Endothelial cell of umbilical vein (primary cell): ENCODE measurements at regions not wholly inside any gene's neighbourhood (a gene's known extent, or its start where the extent isn't known, plus 50 kb on each side); places are given as distances from the start of the nearest gene placed in this dataset.

Experiments
- BruUV-seq: library from RNA; stranded (reverse); fragments of 400-500 nt; replicated peaks from 2 replicates; lab custom pipeline; 2021; lab: Mats Ljungman, UMichigan
- CTCF ChIA-PET: fragments of 300-600, 350-600 bp; sonication (Branson Sonifier 250); formaldehyde crosslinking; loops from one replicate; lab custom pipeline; 2021; ENCODE audit warnings: antibody characterized with exemption, inconsistent platforms; lab: Charles Lee
- POLR2A ChIA-PET: fragments of 300-600, 350-600 bp; sonication (Branson Sonifier 250); formaldehyde crosslinking; loops from one replicate; lab custom pipeline; 2021; ENCODE audit warnings: antibody characterized with exemption, inconsistent platforms; lab: Charles Lee
- DNase-seq: peaks from one replicate; pipeline ENCODE4 v3.0.0-alpha.2; 2011; ENCODE audit warnings: low read depth, low spot score
- FAIRE-seq: peaks from 2 replicates; lab custom pipeline; 2011; peaks lifted over from hg19 to GRCh38; lab: Jason Lieb, UNC
- H2AFZ ChIP-seq: 2 replicates; pipeline ENCODE4 v1.6.0; 2012; ENCODE audit warnings: low read depth, low read length, control low read depth, inconsistent platforms
- H3K27ac ChIP-seq: 2 replicates; pipeline ENCODE4 v1.5.1; 2011; ENCODE audit warnings: low read depth, mild to moderate bottlenecking, control low read depth, low read length, moderate library complexity; ENCODE audit not compliant: insufficient read depth
- H3K27me3 ChIP-seq, 2 experiments: 2 replicates each; pipeline versions ENCODE4 v1.6.0 to v1.6.1; 2011; ENCODE audit warnings: low read length in 2 of 2, mixed read lengths in 1 of 2; ENCODE audit not compliant: control insufficient read depth in 2 of 2, insufficient read depth in 2 of 2
- H3K36me3 ChIP-seq, 2 experiments: 2 replicates in 1 of 2; 3 replicates in 1 of 2; pipeline ENCODE4 v1.5.1; 2011; ENCODE audit warnings: low read length in 2 of 2, mild to moderate bottlenecking in 1 of 2, moderate library complexity in 1 of 2; ENCODE audit not compliant: control insufficient read depth in 2 of 2, insufficient read depth in 2 of 2; ENCODE audit errors: extremely low read depth in 1 of 2
- H3K4me1 ChIP-seq: 3 replicates; pipeline ENCODE4 v1.5.1; 2011; ENCODE audit warnings: mild to moderate bottlenecking, low read length; ENCODE audit not compliant: control insufficient read depth, insufficient read depth; ENCODE audit errors: extremely low read depth
- H3K4me2 ChIP-seq: 2 replicates; pipeline ENCODE4 v1.6.1; 2011; ENCODE audit warnings: low read length, control low read depth, mixed read lengths; ENCODE audit not compliant: insufficient read depth
- H3K4me3 ChIP-seq, 3 experiments: fragments of 200-600 bp in 1 of 3; sonication (generic), shearing (Covaris generic) in 1 of 3; replicated peaks in 1 of 3; 2 replicates each; pipeline ENCODE4 v1.5.1; 2011 to 2016; ENCODE audit warnings: control low read depth in 3 of 3, low read length in 3 of 3, mild to moderate bottlenecking in 2 of 3, inconsistent platforms in 1 of 3, low read depth in 1 of 3, moderate library complexity in 1 of 3; ENCODE audit not compliant: insufficient read depth in 1 of 3
- H3K79me2 ChIP-seq: 2 replicates; pipeline ENCODE4 v1.6.0; 2012; ENCODE audit warnings: low read length, inconsistent platforms; ENCODE audit not compliant: control insufficient read depth, insufficient read depth
- H3K9ac ChIP-seq: replicated peaks from 2 replicates; pipeline ENCODE3; 2011; ENCODE audit warnings: low read length, control low read depth; ENCODE audit not compliant: insufficient read depth; ENCODE audit errors: extremely low read depth
- H3K9me1 ChIP-seq: replicated peaks from 3 replicates; pipeline ENCODE4 v1.6.0; 2011; ENCODE audit warnings: mild to moderate bottlenecking, low read length; ENCODE audit not compliant: control insufficient read depth, insufficient read depth; ENCODE audit errors: extremely low read depth
- H3K9me3 ChIP-seq: replicated peaks from 2 replicates; pipeline ENCODE4 v1.5.1; 2012; ENCODE audit warnings: low read length, inconsistent platforms; ENCODE audit not compliant: control insufficient read depth, insufficient read depth
- H4K20me1 ChIP-seq: replicated peaks from 2 replicates; pipeline ENCODE3; 2011; ENCODE audit warnings: mild to moderate bottlenecking, low read length; ENCODE audit not compliant: control insufficient read depth, insufficient read depth; ENCODE audit errors: extremely low read depth
- EZH2 ChIP-seq: IDR thresholded peaks from 2 replicates; pipeline ENCODE4 v1.6.1; 2012; ENCODE audit warnings: borderline replicate concordance, low read depth, mild to moderate bottlenecking, moderate library complexity, low read length, inconsistent platforms; ENCODE audit not compliant: severe bottlenecking
- FOS ChIP-seq: IDR thresholded peaks from 2 replicates; pipeline ENCODE4 v1.6.1; 2011; ENCODE audit warnings: mild to moderate bottlenecking, low read length, moderate library complexity, borderline replicate concordance; ENCODE audit not compliant: insufficient read depth
- GATA2 ChIP-seq: IDR thresholded peaks from 2 replicates; pipeline ENCODE4 v1.7.0; 2011; ENCODE audit warnings: low read depth, mild to moderate bottlenecking, moderate library complexity, mixed read lengths, low read length; ENCODE audit not compliant: insufficient read length, insufficient read depth
- JUN ChIP-seq: IDR thresholded peaks from 2 replicates; pipeline ENCODE4 v1.6.1; 2011; ENCODE audit warnings: borderline replicate concordance, low read depth; ENCODE audit not compliant: insufficient read length, insufficient read depth
- MYC ChIP-seq: IDR thresholded peaks from one replicate; pipeline ENCODE4 v1.6.1; 2011; ENCODE audit warnings: mild to moderate bottlenecking, low read depth, low read length
- POLR2A ChIP-seq: IDR thresholded peaks from 2 replicates; pipeline ENCODE4 v1.6.1; 2012; ENCODE audit warnings: low read depth, mild to moderate bottlenecking, control low read depth, low read length
- dilution Hi-C: fragments of 300-500 bp; cut with MboI; formaldehyde crosslinking; loops from one replicate; pipeline ENCODE4 v1.15.0; 2019; ENCODE audit warnings: low sequenced_read_pairs; ENCODE audit not compliant: extremely low pct_ligation_motif_present
- intact Hi-C: fragments of 100-400 bp; cut with micrococcal nuclease; formaldehyde crosslinking; loops from one replicate; pipeline ENCODE4 v1.10.0; 2022
- TF ChIP-seq, protein P1 (sequence below), 2 donors: IDR thresholded peaks; 1 replicate in 1 of 2; 2 replicates in 1 of 2; pipeline ENCODE4 v1.5.1; 2011; ENCODE audit warnings: low read length in 2 of 2, mild to moderate bottlenecking in 2 of 2, moderate library complexity in 2 of 2, control low read depth in 1 of 2, inconsistent platforms in 1 of 2, low read depth in 1 of 2; ENCODE audit not compliant: insufficient read depth in 1 of 2; ENCODE audit errors: extremely low read depth in 1 of 2

DNA sequence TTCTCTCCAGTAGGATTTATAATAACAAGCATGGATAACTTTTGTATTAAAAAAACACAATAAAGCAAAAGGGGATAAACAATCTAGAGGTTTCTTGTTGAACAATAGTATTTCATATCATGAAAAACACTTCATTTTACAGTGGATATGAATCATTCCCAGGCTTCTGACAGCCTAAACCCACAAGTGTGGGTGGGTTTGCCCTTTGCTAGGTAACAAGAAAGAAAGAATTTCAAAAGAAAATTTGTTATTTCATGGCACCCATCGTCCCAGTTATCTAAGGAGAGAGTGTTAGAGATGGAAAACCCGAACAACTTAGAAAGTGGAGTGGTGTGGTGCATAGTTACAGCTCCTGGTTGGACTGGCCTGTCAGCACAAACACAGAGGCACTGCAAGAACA, 76.1 kb upstream of the GPR6 start:
- dilution Hi-C loops = no loop called here
- H3K9me3 ChIP-seq = no peaks in the 10 kb centered on the region
- no peaks in the 10 kb centered on the region for H3K36me3 ChIP-seq
- POLR2A ChIA-PET = no interaction called here
- no peak overlapping the region for H2AFZ ChIP-seq
- no peaks in the 10 kb centered on the region for H3K9me1 ChIP-seq
- FAIRE-seq = no peak
- DNase-seq = no peak
- H3K27ac ChIP-seq = no peak overlapping the region
- H3K79me2 ChIP-seq = no peaks in the 10 kb centered on the region
- no peaks in the 10 kb centered on the region for H3K4me1 ChIP-seq
- no peak overlapping the region for H3K9ac ChIP-seq
- no peak overlapping the region for H3K4me3 ChIP-seq
- no TSS peak for BruUV-seq
- no peak overlapping the region for H3K4me2 ChIP-seq
- intact Hi-C loops = no loop called here
- H3K27me3 ChIP-seq = peaks cover 0 to 6% of the 10 kb centered on the region in 2 experiments
- CTCF ChIA-PET = no interaction called here
- TF ChIP-seq, protein P1, sequence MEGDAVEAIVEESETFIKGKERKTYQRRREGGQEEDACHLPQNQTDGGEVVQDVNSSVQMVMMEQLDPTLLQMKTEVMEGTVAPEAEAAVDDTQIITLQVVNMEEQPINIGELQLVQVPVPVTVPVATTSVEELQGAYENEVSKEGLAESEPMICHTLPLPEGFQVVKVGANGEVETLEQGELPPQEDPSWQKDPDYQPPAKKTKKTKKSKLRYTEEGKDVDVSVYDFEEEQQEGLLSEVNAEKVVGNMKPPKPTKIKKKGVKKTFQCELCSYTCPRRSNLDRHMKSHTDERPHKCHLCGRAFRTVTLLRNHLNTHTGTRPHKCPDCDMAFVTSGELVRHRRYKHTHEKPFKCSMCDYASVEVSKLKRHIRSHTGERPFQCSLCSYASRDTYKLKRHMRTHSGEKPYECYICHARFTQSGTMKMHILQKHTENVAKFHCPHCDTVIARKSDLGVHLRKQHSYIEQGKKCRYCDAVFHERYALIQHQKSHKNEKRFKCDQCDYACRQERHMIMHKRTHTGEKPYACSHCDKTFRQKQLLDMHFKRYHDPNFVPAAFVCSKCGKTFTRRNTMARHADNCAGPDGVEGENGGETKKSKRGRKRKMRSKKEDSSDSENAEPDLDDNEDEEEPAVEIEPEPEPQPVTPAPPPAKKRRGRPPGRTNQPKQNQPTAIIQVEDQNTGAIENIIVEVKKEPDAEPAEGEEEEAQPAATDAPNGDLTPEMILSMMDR (IDR thresholded peaks at IDR 0.05; ENCODE audit: extremely low read depth in 1 of 2, insufficient read depth in 1 of 2, low read depth in 1 of 2, low read length in 2 of 2) = no peak
- TF ChIP-seq MYC = no peak
- no peak for TF ChIP-seq FOS
- H4K20me1 ChIP-seq = no peaks in the 10 kb centered on the region

DNA sequence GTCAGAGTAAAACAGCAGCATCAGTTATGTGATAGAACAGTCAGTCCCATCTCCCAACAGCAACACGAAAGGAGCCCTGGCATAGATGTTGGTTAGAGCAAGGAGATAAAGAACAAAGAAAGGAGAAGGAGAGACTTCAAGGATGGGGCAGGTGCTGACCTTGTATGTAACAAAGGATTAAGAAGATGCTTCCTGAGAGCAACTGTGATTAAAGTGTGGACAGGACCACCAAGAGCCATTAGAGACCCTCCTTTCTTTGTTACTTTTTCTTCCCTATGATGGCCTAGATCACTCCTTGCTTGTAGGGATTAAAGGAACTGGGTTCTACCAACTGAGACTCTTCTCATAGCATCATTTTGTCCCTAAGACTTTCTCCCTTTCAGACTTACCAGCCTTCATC, 75.2 kb upstream of the GPR6 start:
- Histone ChIP-seq H3K9ac (no peak overlapping the region), H3K4me3 (no peak overlapping the region), H4K20me1 (no peaks in the 10 kb centered on the region), H3K27ac (no peak overlapping the region), H3K4me1 (no peaks in the 10 kb centered on the region), H3K4me2 (no peak overlapping the region), H3K27me3 (peaks cover 0 to 6% of the 10 kb centered on the region in 2 experiments), H3K9me3 (no peaks in the 10 kb centered on the region), H3K36me3 (no peaks in the 10 kb centered on the region), H3K9me1 (no peaks in the 10 kb centered on the region), H2AFZ (no peak overlapping the region), H3K79me2 (no peaks in the 10 kb centered on the region)
- ChIA-PET CTCF (no interaction called here), POLR2A (no interaction called here)
- TF ChIP-seq JUN (no peak), POLR2A (no peak), GATA2 (no peak), EZH2 (no peak)
- DNase-seq = no peak
- BruUV-seq = no TSS peak
- dilution Hi-C loops = no loop called here
- intact Hi-C loops = no loop called here
- no peak for FAIRE-seq
